ENCODE measurements at regions not wholly inside any gene's neighbourhood (a gene's known extent, or its start where the extent isn't known, plus 50 kb on each side); places are given as distances from the start of the nearest gene placed in this dataset.

DNA sequence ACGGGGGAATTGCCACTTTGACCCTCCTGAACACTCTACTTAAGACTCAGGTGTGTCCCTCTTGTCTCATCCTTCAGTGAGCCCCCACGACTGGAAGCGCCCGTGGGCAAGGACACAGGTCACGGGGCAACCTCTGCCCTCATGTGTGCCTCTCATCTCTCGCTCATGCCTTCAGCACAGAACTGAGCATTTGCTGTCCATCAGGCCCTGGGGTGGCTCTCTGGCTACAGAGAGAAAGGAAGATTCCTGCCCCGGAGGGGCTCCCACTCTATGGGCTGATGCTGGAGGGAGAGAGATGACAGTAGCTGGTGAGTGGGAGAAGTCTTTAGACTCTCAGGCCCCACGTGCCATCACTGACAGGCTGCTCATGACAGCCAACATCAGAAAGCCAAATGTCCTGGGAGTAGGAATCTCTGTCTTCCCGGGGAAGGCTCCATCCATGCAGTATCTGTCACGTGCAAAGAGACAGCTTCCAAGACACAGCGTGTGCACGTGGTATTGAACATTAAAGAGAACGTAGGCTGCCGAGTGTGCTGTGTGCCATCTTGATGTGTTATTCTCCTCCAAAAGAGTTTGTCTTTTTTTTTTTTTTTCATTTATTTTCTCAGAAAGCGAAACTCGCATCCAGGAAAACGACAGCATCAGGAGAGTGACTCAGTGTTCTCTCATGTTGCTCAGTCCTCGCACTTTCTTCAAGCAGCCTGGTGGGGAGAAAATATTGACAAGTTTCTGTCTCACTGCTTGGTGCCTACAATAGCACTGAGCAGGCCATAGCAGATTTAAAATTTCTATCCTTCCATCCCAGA lies 190.5 kb downstream of the GAS1 start:
- DNase-seq: no peak

DNA sequence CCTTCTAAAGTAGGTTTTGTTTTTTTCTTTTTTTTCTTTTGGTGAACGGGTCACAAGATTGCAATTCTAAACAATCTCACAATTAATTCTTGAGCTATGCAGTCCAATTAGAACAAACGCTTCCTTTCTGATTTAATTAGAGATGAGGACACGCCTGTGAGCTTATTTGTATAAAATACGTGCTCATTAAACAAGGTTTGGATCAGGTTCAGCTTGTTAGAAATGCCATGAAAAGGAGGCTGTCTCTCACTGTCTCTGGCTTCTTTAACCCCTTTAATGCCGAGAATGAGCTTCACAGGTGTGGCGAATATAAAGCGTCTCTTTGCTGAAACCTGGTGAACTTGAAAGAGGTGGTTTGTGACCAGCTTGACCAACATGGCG lies 191.8 kb downstream of the GAS1 start:
- DNase-seq: no peak

- DNase-seq: no peak
Measured at GRCh38 chr9:86754581-86755560, 192.4 kb downstream of the GAS1 start.

GRCh38 chr9:86753836-86754235 lies 193.5 kb downstream of the GAS1 start:
- no peak for DNase-seq

DNA sequence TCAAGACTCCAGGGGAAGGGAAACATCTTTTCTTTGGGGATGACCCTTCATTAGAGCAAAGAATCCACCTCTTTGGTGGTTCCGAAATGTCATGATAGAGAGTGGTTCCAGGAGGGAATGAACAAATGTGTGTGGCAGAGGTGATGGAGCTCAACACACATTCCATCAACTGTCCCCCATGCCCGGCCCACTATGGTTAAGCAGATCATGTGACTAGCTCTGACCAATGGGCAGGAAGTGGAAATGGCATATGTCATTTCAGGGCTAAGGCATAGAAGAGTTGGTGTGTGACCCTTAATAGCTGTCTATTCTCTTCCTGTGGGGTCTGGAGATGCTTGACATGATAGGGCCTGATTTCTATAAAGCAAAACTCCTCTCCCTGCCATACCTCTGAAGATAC lies 194.6 kb downstream of the GAS1 start:
- no peak for DNase-seq

DNA sequence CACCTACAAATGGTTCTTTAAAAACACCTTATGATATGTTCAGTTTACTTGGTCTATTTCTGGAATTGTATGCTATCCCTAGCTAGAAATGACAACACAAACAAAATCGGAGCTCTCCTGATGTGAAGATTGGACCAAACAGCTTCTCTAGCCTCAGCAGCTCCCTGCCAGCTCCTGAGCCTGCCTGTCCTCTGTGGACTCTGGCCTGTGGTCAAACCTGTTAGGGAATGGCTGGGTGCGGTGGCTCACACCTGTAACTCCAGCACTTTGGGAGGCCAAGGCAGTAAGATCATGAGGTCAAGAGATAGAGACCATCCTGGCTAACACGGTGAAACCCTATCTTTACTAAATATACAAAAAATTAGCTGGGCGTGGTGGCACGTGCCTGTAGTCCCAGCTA lies 195.3 kb downstream of the GAS1 start:
- no peak for DNase-seq

DNA sequence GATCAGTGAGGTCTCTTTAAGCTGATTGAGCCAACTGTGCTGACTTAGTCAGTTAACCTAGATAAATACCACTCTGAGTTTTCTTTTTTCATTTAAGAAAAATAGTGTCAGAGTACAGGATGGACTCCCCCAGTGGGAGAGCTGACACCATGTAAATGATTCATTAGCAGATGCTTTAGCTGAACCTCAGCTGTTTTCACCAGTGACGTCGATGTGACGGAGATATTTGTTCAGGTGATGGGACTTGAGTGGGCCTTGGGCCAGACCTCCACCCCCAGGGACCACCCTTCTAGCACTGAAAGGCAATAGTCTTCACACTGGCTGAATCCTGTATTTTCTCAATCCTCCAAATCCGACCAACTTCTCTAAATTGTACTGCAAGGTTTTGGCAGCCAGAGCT lies 196.1 kb downstream of the GAS1 start:
- no peak for DNase-seq

DNA sequence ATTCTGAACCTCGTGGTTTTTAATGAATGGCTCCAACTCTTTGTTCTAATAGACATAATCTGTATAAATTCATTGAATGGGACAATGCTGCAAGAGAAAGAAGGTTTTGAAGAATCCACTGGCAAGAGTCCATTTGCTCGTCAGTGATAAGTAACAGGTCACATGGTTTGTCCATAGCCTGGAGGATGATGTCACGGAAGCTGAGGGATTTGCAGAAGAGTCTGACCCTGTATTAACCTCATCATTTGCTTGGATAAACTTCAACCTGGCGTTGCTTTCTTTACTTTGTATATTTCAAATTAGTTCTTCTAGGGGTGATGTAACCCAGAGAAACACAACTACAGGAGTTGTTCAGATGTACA lies 197.4 kb downstream of the GAS1 start:
- no peak for DNase-seq

DNA sequence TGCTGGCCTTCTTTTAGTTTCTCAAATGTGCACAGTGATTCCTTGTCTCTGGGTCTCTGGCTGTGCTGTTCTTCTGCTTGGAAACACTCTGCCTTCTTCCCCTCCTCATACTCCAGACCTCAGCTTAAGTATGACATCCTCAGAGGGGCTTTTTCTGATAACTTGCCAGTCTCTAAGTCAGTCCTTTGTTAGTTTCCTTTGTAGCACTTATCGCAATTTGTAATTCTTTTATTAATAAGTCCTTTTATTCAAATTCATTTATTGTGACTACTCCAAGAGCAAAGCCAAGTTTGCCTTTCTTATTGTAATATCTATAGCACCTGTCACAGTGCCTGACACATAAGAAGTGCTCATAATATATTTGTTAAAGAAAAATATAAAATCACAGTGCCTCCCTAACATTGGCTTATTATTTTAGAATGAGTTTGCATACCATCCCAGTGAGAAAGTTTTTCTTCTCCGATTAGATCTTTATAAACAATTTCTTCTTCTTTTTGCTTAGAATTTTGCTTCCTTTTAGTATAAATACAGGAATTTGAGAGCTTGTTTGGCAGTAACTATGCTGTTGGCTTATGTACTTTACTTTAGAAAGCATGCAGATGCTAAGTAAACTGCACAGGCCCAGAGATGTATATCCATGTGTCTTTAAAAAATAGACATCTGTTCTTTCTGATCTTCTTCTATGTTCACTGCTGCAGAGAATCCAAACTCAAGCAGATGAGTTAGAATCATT lies 198.0 kb downstream of the GAS1 start:
- DNase-seq: no peak

- no peak for DNase-seq
Measured at GRCh38 chr9:86747711-86748110, 199.6 kb downstream of the GAS1 start.

DNA sequence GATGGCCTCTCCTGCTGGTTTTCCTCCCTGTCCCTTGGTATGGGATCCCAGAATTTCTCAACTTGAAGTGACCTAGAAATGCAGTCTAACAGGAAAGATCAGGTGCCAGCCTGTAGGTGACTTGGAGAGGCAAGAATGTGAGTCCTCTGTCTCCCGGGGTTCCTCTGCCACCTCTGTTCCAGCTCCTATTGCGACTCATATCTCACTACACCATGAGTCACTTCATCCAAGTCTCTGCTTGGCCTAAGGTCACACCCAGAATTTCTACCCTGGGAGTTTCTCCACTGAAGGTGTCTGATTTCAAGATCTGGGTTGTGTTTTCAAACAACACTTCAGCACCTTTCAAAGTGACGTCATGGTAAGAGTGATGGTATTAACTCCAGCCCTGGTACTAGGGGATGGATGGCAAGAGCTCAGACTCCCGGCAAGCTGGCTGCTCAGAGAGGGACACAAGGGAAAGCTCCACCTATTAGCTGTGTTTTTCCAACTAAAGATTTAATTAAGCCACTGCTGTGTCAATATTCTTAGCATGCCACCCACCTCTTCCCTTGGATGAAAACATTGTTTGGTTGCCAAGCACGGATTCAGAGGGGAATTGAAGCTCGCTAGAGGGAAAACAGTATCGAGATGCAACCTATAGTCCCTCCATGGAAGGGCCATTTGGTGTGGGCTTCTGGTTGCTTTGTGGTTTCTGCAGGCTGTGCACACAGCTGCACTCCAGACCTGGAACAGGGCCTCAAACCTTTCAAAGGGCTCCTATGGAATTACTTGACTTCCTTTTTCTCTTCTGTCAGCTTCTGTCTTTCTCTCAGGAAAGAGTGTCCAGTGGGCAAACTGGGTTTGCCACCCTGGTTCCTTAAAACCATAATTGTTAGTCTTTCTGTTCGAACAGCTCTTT lies 205.7 kb downstream of the GAS1 start:
- no peak for DNase-seq

- DNase-seq: no peak
Measured at GRCh38 chr9:86735772-86736458, 211.4 kb downstream of the GAS1 start.

GRCh38 chr9:86734771-86735170 lies 212.5 kb downstream of the GAS1 start:
- DNase-seq: no peak

GRCh38 chr9:86733929-86734328 lies 213.4 kb downstream of the GAS1 start:
- DNase-seq: no peak

DNA sequence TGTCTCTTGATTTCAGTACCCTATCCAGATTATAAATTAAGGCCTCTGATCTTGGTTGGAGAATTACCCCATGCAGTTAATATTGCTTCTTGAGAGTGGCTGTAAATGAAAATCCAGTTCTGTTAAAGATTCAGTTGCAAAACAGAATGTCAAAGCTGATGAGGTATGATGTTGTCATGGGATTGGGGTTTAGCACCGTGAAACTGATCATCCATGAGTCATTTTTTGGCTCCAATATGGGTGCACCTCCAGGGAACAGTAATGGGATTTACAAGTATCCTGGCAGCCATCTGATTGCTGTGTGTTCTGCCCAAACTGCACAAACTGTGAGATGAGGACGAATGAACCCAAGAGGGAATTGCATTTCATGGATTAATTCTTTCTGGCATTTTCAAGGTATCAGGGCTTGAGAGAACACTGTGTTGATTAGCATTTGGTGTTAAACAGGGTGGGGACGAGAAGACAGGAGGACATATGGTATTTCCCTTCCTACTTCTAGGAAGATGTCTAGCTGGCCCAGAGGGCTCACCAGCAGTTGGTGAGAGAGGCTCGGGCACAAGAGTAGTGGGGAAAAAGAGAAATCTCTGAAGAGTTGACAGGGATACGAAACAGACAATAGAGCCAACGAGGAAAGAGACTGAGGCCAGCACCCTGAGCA lies 214.7 kb downstream of the GAS1 start:
- no peak for DNase-seq

- no peak for DNase-seq
Measured at GRCh38 chr9:86731511-86732063, 215.7 kb downstream of the GAS1 start.

- DNase-seq: no peak
Measured at GRCh38 chr9:86730163-86730928, 217.0 kb downstream of the GAS1 start.

- no peak for DNase-seq
Measured at GRCh38 chr9:86724529-86724928, 222.8 kb downstream of the GAS1 start.

- DNase-seq: no peak
Measured at GRCh38 chr9:86723346-86723745, 224.0 kb downstream of the GAS1 start.

GRCh38 chr9:86722706-86723075 lies 224.6 kb downstream of the GAS1 start:
- no peak for DNase-seq

All from CD4-positive, alpha-beta T cell treated with Interferon gamma for 1 hour (primary cell).